ENCODE measurements at regions not wholly inside any gene's neighbourhood (a gene's known extent, or its start where the extent isn't known, plus 50 kb on each side); places are given as distances from the start of the nearest gene placed in this dataset.

DNA sequence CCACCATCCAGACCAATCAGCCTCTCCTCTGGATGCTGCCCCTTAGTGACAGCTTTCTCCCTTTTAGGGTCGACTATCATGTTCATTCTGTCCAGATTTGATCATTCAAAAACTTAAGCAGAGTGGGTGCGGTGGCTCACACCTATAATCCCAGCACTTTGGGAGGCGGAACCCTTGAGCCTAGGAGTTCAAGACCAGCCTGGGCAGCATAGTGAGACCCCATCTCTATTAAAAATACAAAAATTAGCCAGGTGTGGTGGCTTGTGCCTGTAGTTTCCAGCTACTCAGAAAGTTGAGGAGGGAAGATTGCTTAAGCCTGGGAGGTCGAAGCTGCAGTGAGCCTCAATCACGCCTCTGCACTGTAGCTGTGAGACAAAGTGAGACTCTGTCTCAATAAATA, 68.3 kb upstream of the ZCCHC2 start:
- Histone ChIP-seq H3K9me3 (no peaks in the 10 kb centered on the region), H3K27me3 (peaks cover 0 to 8% (median 0%) of the 10 kb centered on the region in 4 donors), H3K4me1 (peaks cover 7 to 18% (median 12%) of the 10 kb centered on the region in 3 donors), H3K27ac (no peak overlapping the region), H3K36me3 (no peaks in the 10 kb centered on the region), H3K4me3 (no peak overlapping the region)
- TF ChIP-seq POLR2A (IDR thresholded peaks at IDR 0.05), result no peak
- WGBS, 2 donors, result 86 to 94% methylated on average over 3 to 4 of the region's 5 CpGs
- no peak for DNase-seq
- intact Hi-C loops (cut with DNase I), result no loop called here

DNA sequence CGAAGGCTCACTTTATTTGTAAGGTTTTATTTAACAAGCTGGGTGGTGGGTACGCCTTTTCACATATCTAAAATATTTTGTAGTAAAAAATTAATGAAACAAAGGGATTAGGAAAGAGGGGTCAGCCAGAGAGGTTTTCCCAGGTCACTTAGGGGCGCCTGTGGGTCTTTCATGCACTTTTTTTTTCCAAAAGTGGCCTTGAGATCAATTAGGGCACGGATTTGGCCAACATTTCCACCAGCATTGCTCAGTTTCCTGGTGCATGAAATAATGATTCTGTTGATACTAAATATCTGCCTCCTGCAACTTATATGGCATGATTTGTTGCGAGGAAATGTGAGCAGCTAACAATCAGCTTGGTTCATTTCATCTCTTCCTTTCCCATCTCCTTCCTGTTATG, 67.6 kb upstream of the ZCCHC2 start:
- intact Hi-C loops (cut with DNase I), result no loop called here
- H3K4me3 ChIP-seq, result no peak overlapping the region
- DNase-seq, result no peak
- H3K27ac ChIP-seq, result no peak overlapping the region
- H3K4me1 ChIP-seq, result peaks cover 7 to 18% (median 12%) of the 10 kb centered on the region in 3 donors
- H3K36me3 ChIP-seq, result no peaks in the 10 kb centered on the region
- H3K9me3 ChIP-seq, result no peaks in the 10 kb centered on the region
- no peak for TF ChIP-seq POLR2A (IDR thresholded peaks at IDR 0.05)
- TF ChIP-seq, protein P1, sequence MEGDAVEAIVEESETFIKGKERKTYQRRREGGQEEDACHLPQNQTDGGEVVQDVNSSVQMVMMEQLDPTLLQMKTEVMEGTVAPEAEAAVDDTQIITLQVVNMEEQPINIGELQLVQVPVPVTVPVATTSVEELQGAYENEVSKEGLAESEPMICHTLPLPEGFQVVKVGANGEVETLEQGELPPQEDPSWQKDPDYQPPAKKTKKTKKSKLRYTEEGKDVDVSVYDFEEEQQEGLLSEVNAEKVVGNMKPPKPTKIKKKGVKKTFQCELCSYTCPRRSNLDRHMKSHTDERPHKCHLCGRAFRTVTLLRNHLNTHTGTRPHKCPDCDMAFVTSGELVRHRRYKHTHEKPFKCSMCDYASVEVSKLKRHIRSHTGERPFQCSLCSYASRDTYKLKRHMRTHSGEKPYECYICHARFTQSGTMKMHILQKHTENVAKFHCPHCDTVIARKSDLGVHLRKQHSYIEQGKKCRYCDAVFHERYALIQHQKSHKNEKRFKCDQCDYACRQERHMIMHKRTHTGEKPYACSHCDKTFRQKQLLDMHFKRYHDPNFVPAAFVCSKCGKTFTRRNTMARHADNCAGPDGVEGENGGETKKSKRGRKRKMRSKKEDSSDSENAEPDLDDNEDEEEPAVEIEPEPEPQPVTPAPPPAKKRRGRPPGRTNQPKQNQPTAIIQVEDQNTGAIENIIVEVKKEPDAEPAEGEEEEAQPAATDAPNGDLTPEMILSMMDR (IDR thresholded peaks at IDR 0.05), result no peak
- 56 to 68% methylated on average over 5 of the region's 5 CpGs for WGBS, 2 donors
- peaks cover 0 to 8% (median 0%) of the 10 kb centered on the region in 4 donors for H3K27me3 ChIP-seq

DNA sequence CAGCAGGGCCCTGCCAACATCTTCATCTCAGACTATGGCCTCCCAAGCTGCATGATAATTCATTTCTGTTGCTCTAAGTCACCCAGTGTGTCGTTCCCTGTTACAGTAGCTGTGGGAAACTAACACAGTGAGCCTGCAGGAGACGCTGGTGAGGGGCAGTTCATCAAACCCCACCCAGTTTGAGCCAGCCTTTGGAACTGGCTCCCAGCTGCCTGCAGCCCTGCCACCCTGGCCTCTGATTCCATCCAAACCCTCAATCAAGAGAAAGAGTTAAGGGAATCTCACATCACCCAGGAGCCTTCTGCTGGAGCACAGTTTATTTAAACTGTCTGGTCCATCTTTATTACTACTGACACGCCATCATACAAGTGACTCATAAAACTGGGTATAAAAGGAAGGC, 64.9 kb upstream of the ZCCHC2 start:
- 67 to 74% methylated on average over 2 to 3 of the region's 3 CpGs for WGBS, 2 donors
- H3K4me3 ChIP-seq, result no peak overlapping the region
- DNase-seq, result no peak
- H3K27ac ChIP-seq, result no peak overlapping the region
- H3K9me3 ChIP-seq, result no peaks in the 10 kb centered on the region
- H3K4me1 ChIP-seq, result no peaks in the 10 kb centered on the region
- intact Hi-C loops (cut with DNase I), result no loop called here
- TF ChIP-seq POLR2A (IDR thresholded peaks at IDR 0.05), result no peak
- TF ChIP-seq, protein P1 (IDR thresholded peaks at IDR 0.05), result no peak
- H3K27me3 ChIP-seq, result peaks cover 0 to 8% (median 0%) of the 10 kb centered on the region in 4 donors
- H3K36me3 ChIP-seq, result no peaks in the 10 kb centered on the region

DNA sequence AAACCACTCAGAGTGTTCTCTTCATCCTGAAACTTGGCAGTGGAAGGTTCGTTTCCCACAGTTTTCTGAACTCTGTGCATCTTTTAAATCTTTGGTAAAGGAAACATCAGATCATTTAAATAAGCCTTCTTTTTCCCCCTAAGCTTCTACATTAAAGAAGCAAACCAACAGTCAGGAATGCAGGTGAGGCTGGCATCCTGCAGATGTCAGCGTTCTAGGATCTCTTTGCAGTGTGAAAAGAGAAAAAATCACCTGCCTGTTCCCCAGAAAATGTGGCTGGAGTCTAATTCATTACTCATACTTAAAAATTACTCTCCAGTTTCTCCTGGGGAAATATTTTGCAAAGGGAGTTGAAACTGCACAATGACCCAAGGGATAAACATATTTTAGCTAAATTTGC, 64.5 kb upstream of the ZCCHC2 start:
- Histone ChIP-seq H3K9me3 (no peaks in the 10 kb centered on the region), H3K36me3 (no peaks in the 10 kb centered on the region), H3K27ac (no peak overlapping the region), H3K4me3 (no peak overlapping the region), H3K4me1 (no peaks in the 10 kb centered on the region), H3K27me3 (peaks cover 0 to 8% (median 0%) of the 10 kb centered on the region in 4 donors)
- TF ChIP-seq, protein P1 (IDR thresholded peaks at IDR 0.05), result no peak
- TF ChIP-seq POLR2A (IDR thresholded peaks at IDR 0.05), result no peak
- intact Hi-C loops (cut with DNase I), result no loop called here
- WGBS, 2 donors, result 25 to 65% methylated on average over 2 of the region's 2 CpGs
- no peak for DNase-seq

DNA sequence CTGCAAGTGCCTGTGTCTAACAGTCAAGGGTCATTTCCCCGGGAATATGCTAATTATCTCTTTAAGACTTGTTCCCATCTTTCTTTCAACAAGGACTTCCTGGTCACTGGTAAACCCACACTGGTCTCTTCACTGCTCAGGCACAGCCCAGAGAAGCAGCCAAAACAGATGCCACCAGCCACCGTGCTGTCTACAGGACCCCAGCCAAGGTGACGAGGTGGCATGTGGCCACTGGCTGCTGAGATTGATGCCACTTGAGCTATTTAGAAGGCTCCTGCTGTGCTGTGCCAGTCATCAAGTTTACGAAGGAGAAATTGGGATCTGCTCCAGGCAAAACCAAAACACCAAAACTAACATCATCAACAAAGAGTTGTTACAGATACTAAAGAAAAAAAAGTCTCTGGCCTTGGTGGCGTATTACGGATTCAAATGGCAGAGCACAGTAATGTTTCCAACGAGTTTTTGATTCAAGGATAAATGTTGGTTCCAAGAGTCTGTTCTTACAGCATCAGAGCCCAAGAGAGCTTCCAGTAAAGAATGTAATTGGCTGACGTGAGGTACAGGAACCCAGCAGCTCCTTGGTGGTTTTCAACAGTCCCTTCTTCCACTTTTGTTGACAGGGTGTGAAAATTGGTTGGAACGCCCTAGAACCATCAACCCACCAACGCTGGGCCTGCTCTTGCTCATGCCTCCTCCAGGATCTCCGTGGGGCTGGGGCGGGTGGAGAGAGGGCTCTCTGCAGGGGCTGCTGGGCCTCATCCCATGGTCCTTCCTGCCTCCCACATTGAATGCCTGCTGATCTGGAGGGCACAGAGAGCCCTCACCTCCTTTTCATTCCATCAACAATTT, 63.7 kb upstream of the ZCCHC2 start:
- intact Hi-C loops (cut with DNase I), result no loop called here
- WGBS, 2 donors, result 84 to 87% methylated on average over 12 of the region's 12 CpGs
- no peaks in the 10 kb centered on the region for H3K36me3 ChIP-seq
- no peak for TF ChIP-seq POLR2A (IDR thresholded peaks at IDR 0.05)
- TF ChIP-seq, protein P1 (IDR thresholded peaks at IDR 0.05), result no peak
- no peak overlapping the region for H3K27ac ChIP-seq
- no peak overlapping the region for H3K4me3 ChIP-seq
- no peaks in the 10 kb centered on the region for H3K9me3 ChIP-seq
- no peaks in the 10 kb centered on the region for H3K4me1 ChIP-seq
- H3K27me3 ChIP-seq, result peaks cover 0 to 8% (median 0%) of the 10 kb centered on the region in 4 donors
- DNase-seq, result no peak
